ENCODE measurements at regions not wholly inside any gene's neighbourhood (a gene's known extent, or its start where the extent isn't known, plus 50 kb on each side); places are given as distances from the start of the nearest gene placed in this dataset.

- TF ChIP-seq EZH2 (IDR thresholded peaks at IDR 0.05; ENCODE audit: borderline replicate concordance, insufficient read depth, low read depth, low read length, poor library complexity, severe bottlenecking) (no peak), CTCF (IDR thresholded peaks at IDR 0.05) (no peak)
Observed at GRCh38 chr20:51265361-51265760, 242.5 kb upstream of the KCNG1 start.
